PC-9 (cell line): ENCODE measurements at regions not wholly inside any gene's neighbourhood (a gene's known extent, or its start where the extent isn't known, plus 50 kb on each side); places are given as distances from the start of the nearest gene placed in this dataset.

Experiments
- BruUV-seq: library from RNA; stranded (reverse); fragments of 400-500 nt; replicated peaks from 2 replicates; lab custom pipeline; 2021; lab: Mats Ljungman, UMichigan
- CTCF ChIA-PET: fragments of 300-600 bp; sonication (Branson Sonifier 250); formaldehyde crosslinking; loops from one replicate; lab custom pipeline; 2022; ENCODE audit warnings: antibody characterized with exemption; lab: Charles Lee
- POLR2A ChIA-PET: fragments of 300-600 bp; sonication (Branson Sonifier 250); formaldehyde crosslinking; loops from one replicate; lab custom pipeline; 2022; ENCODE audit warnings: antibody characterized with exemption; ENCODE audit not compliant: unreplicated experiment; lab: Charles Lee
- DNase-seq, 2 experiments: peaks; one replicate each; pipeline versions ENCODE4 v3.0.0 to v3.0.0-alpha.2; 2015 to 2022; ENCODE audit warnings: mixed read lengths in 1 of 2
- H2AFZ ChIP-seq: fragments of 200-600 bp; sonication (generic); 2 replicates; pipeline ENCODE4 v1.8.1; 2017; ENCODE audit warnings: antibody characterized with exemption
- H3F3A ChIP-seq: fragments of 200-600 bp; sonication (generic); 2 replicates; pipeline ENCODE4 v1.8.1; 2017; ENCODE audit warnings: antibody characterized with exemption, mild to moderate bottlenecking, low read depth; ENCODE audit not compliant: insufficient read depth
- H3K27ac ChIP-seq: fragments of 200-600 bp; sonication (generic); 2 replicates; pipeline ENCODE4 v1.6.1; 2016; ENCODE audit warnings: mixed run types
- H3K27me3 ChIP-seq: fragments of 200-600 bp; sonication (generic); 2 replicates; pipeline ENCODE4 v1.6.1; 2016; ENCODE audit warnings: low read depth, mixed run types; ENCODE audit not compliant: insufficient read depth
- H3K36me3 ChIP-seq: fragments of 200-600 bp; sonication (generic); 2 replicates; pipeline ENCODE4 v1.6.1; 2016; ENCODE audit warnings: low read depth, mixed run types
- H3K4me1 ChIP-seq: fragments of 200-600 bp; sonication (generic); replicated peaks from 2 replicates; pipeline ENCODE4 v1.6.1; 2016; ENCODE audit warnings: mixed run types; ENCODE audit not compliant: insufficient read depth
- H3K4me2 ChIP-seq: fragments of 200-600 bp; sonication (generic); 2 replicates; pipeline ENCODE4 v1.6.1; 2017; ENCODE audit warnings: mixed run types
- H3K4me3 ChIP-seq: fragments of 200-600 bp; sonication (generic); 2 replicates; pipeline ENCODE4 v1.6.1; 2016; ENCODE audit warnings: mixed run types
- H3K79me2 ChIP-seq: fragments of 200-600 bp; sonication (generic); 2 replicates; pipeline ENCODE4 v1.6.1; 2017; ENCODE audit warnings: low read depth, mixed run types
- H3K9me2 ChIP-seq: fragments of 200-600 bp; sonication (generic); 2 replicates; pipeline ENCODE4 v1.8.1; 2017; ENCODE audit warnings: mild to moderate bottlenecking; ENCODE audit not compliant: insufficient read depth
- H3K9me3 ChIP-seq: fragments of 200-600 bp; sonication (generic); 2 replicates; pipeline ENCODE4 v1.8.1; 2016; ENCODE audit warnings: low read depth; ENCODE audit not compliant: insufficient read depth
- H4K20me1 ChIP-seq: fragments of 200-600 bp; sonication (generic); 2 replicates; pipeline ENCODE4 v1.8.1; 2017; ENCODE audit not compliant: insufficient read depth
- CTCF ChIP-seq: fragments of 200-600 bp; sonication (generic); conservative IDR thresholded peaks from 2 replicates; pipeline ENCODE4 v1.6.1; 2017; ENCODE audit warnings: mixed run types, antibody characterized with exemption, mild to moderate bottlenecking, moderate library complexity
- EZH2 ChIP-seq: fragments of 200-600 bp; sonication (generic); IDR thresholded peaks from 2 replicates; pipeline ENCODE4 v1.8.0; 2017; ENCODE audit warnings: antibody characterized with exemption, low read depth
- intact Hi-C: fragments of 100-400 bp; cut with micrococcal nuclease; formaldehyde crosslinking; loops from one replicate; pipeline ENCODE4 v1.10.0; 2022; ENCODE audit not compliant: unreplicated experiment

- Histone ChIP-seq H3K9me3 (no peaks in the 10 kb centered on the region), H3K27me3 (0 out of 2 replicates have a peak, but pooled peaks cover 6% of the 10 kb centered on the region), H3K36me3 (no peaks in the 10 kb centered on the region), H3K4me1 (no peaks in the 10 kb centered on the region), H3K9me2 (no peaks in the 10 kb centered on the region), H3F3A (no peaks in the 10 kb centered on the region), H4K20me1 (no peaks in the 10 kb centered on the region), H3K27ac (no peak overlapping the region), H3K79me2 (no peaks in the 10 kb centered on the region), H3K4me3 (no peak overlapping the region), H3K4me2 (no peak overlapping the region), H2AFZ (no peak overlapping the region)
- BruUV-seq: no TSS peak
- DNase-seq: no peak
- CTCF ChIA-PET: no interaction called here
- POLR2A ChIA-PET: no interaction called here
- intact Hi-C loops: no loop called here
- TF ChIP-seq CTCF (no peak), EZH2 (no peak)
Observed at GRCh38 chr2:205913668-205914067, 172.3 kb downstream of the INO80D start.

DNA sequence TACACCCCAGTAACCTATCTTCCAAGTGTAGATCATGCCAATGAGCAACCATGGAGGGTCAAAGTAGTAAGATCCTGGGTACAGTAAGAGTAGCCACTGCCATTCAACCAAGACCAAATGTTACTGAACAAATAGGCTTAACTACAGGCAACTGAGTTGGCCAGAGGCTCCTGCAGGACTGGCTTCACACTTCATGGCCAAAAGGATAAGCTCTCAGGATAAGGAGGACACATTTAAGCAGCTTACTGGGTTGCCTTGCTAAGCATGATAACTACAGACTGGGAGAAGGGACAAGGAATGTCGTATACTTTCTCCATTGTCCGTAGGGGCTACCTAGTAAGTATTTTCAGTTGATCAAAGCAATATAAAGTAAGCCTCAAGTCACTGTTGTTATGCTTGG, 174.7 kb downstream of the INO80D start:
- H2AFZ ChIP-seq: no peak overlapping the region
- no peaks in the 10 kb centered on the region for H3F3A ChIP-seq
- ChIA-PET CTCF (no interaction called here), POLR2A (no interaction called here)
- H3K4me1 ChIP-seq: no peaks in the 10 kb centered on the region
- H3K79me2 ChIP-seq: no peaks in the 10 kb centered on the region
- intact Hi-C loops: no loop called here
- H3K4me3 ChIP-seq: no peak overlapping the region
- no peak for DNase-seq
- H3K36me3 ChIP-seq: no peaks in the 10 kb centered on the region
- no peaks in the 10 kb centered on the region for H3K9me2 ChIP-seq
- no TSS peak for BruUV-seq
- TF ChIP-seq EZH2: no peak
- no peak for TF ChIP-seq CTCF
- H4K20me1 ChIP-seq: no peaks in the 10 kb centered on the region
- H3K27me3 ChIP-seq: peaks cover 8% of the 10 kb centered on the region; the same call in 1 of the 2 replicates
- H3K4me2 ChIP-seq: no peak overlapping the region
- H3K27ac ChIP-seq: no peak overlapping the region
- no peaks in the 10 kb centered on the region for H3K9me3 ChIP-seq

GRCh38 chr2:205909184-205909572, 176.8 kb downstream of the INO80D start:
- ChIA-PET POLR2A (no interaction called here), CTCF (no interaction called here)
- no peak overlapping the region for H2AFZ ChIP-seq
- H3K27me3 ChIP-seq: peaks cover 8% of the 10 kb centered on the region; the same call in 1 of the 2 replicates
- no peaks in the 10 kb centered on the region for H3F3A ChIP-seq
- no peaks in the 10 kb centered on the region for H3K9me3 ChIP-seq
- H3K9me2 ChIP-seq: no peaks in the 10 kb centered on the region
- DNase-seq: no peak
- no peak for TF ChIP-seq EZH2
- no peak for TF ChIP-seq CTCF
- H3K36me3 ChIP-seq: no peaks in the 10 kb centered on the region
- no peaks in the 10 kb centered on the region for H4K20me1 ChIP-seq
- no peak overlapping the region for H3K4me3 ChIP-seq
- no peak overlapping the region for H3K27ac ChIP-seq
- intact Hi-C loops: no loop called here
- BruUV-seq: no TSS peak
- no peaks in the 10 kb centered on the region for H3K79me2 ChIP-seq
- no peak overlapping the region for H3K4me2 ChIP-seq
- no peaks in the 10 kb centered on the region for H3K4me1 ChIP-seq
